GM23248 (cell line): ENCODE measurements at regions not wholly inside any gene's neighbourhood (a gene's known extent, or its start where the extent isn't known, plus 50 kb on each side); places are given as distances from the start of the nearest gene placed in this dataset.

ENCODE experiments used
- DNase-seq: peaks from one replicate; pipeline ENCODE4 v3.0.0-alpha.2; 2015
- H2AFZ ChIP-seq: fragments of 200-600 bp; sonication (generic); 2 replicates; pipeline ENCODE4 v1.6.1; 2016; ENCODE audit warnings: antibody characterized with exemption
- H3F3A ChIP-seq: fragments of 200-600 bp; sonication (generic); 2 replicates; pipeline ENCODE4 v1.6.1; 2016; ENCODE audit warnings: mild to moderate bottlenecking, antibody characterized with exemption, mixed run types; ENCODE audit not compliant: insufficient read depth
- H3K27ac ChIP-seq: fragments of 200-600 bp; sonication (generic); 2 replicates; pipeline ENCODE4 v1.5.1; 2016; ENCODE audit warnings: mild to moderate bottlenecking
- H3K27me3 ChIP-seq: fragments of 200-600 bp; sonication (generic); replicated peaks from 2 replicates; pipeline ENCODE4 v1.6.1; 2016; ENCODE audit warnings: mild to moderate bottlenecking; ENCODE audit not compliant: insufficient read depth
- H3K36me3 ChIP-seq: fragments of 200-600 bp; sonication (generic); 2 replicates; pipeline ENCODE4 v1.6.1; 2016; ENCODE audit warnings: low read depth, mild to moderate bottlenecking
- H3K4me1 ChIP-seq: fragments of 200-600 bp; sonication (generic); 2 replicates; pipeline ENCODE4 v1.6.1; 2016; ENCODE audit warnings: mild to moderate bottlenecking; ENCODE audit not compliant: insufficient read depth
- H3K4me2 ChIP-seq: fragments of 200-600 bp; sonication (generic); one replicate; pipeline ENCODE4 v1.6.1; 2016; ENCODE audit warnings: mild to moderate bottlenecking; ENCODE audit not compliant: unreplicated experiment
- H3K4me3 ChIP-seq: fragments of 200-600 bp; sonication (generic); 2 replicates; pipeline ENCODE4 v1.5.1; 2016; ENCODE audit warnings: mild to moderate bottlenecking
- H3K79me2 ChIP-seq: fragments of 200-600 bp; sonication (generic); 2 replicates; pipeline ENCODE4 v1.6.1; 2016; ENCODE audit warnings: mild to moderate bottlenecking; ENCODE audit not compliant: insufficient read depth
- H3K9ac ChIP-seq: fragments of 200-600 bp; sonication (generic); 2 replicates; pipeline ENCODE4 v1.6.1; 2016; ENCODE audit warnings: mild to moderate bottlenecking
- H3K9me2 ChIP-seq: fragments of 200-600 bp; sonication (generic); 2 replicates; pipeline ENCODE4 v1.6.1; 2016; ENCODE audit warnings: mixed run types, mild to moderate bottlenecking, moderate library complexity; ENCODE audit not compliant: insufficient read depth
- H3K9me3 ChIP-seq: fragments of 200-600 bp; sonication (generic); one replicate; pipeline ENCODE4 v1.6.1; 2017; ENCODE audit warnings: low read depth
- H4K20me1 ChIP-seq: fragments of 200-600 bp; sonication (generic); 2 replicates; pipeline ENCODE4 v1.6.0; 2016; ENCODE audit not compliant: insufficient read depth
- EZH2 ChIP-seq: fragments of 200-600 bp; sonication (generic); IDR thresholded peaks from 2 replicates; pipeline ENCODE4 v1.6.1; 2018; ENCODE audit warnings: antibody characterized with exemption, mild to moderate bottlenecking; ENCODE audit not compliant: insufficient read depth, poor library complexity, severe bottlenecking
- EZH2phosphoT487 ChIP-seq: fragments of 200-600 bp; sonication (generic); IDR thresholded peaks from 2 replicates; pipeline ENCODE4 v1.6.1; 2018; ENCODE audit warnings: antibody characterized with exemption, moderate library complexity, mild to moderate bottlenecking, low read depth; ENCODE audit not compliant: insufficient read depth
- WGBS, 2 experiments: methylation state at CpG; one replicate each; pipeline ENCODE4 v1.1.6; 2015 to 2017; ENCODE audit warnings: low lambda C conversion rate in 2 of 2, low coverage in 1 of 2; ENCODE audit errors: missing lambda C conversion rate in 2 of 2; 5-methylcytosine and 5-hydroxymethylcytosine counted together
- in situ Hi-C: fragments of 300-500 bp; cut with MboI; formaldehyde crosslinking; loops from 2 replicates; pipeline ENCODE4 v1.15.0; 2020

- TF ChIP-seq EZH2 (no peak), EZH2phosphoT487 (no peak)
- Histone ChIP-seq H3K27me3 (no peaks in the 10 kb centered on the region), H3K4me1 (no peaks in the 10 kb centered on the region), H4K20me1 (no peaks in the 10 kb centered on the region), H3K27ac (no peak overlapping the region), H3K36me3 (no peaks in the 10 kb centered on the region), H3K4me2 (no peak overlapping the region), H3F3A (no peaks in the 10 kb centered on the region), H3K4me3 (no peak overlapping the region), H3K9me2 (no peaks in the 10 kb centered on the region), H3K79me2 (no peaks in the 10 kb centered on the region), H2AFZ (no peak overlapping the region), H3K9ac (no peak overlapping the region), H3K9me3 (no peaks in the 10 kb centered on the region)
- 95 to 97% methylated on average over 5 of the region's 5 CpGs for WGBS, 2 experiments
- in situ Hi-C loops: loop anchor here (10.0 kb wide), 1 partner anchor 155 kb away; no protein-coding TSS in a partner anchor
- peak; percentile 14 for DNase-seq
These were observed 285.7 kb upstream of the TUT7 start for GRCh38 chr9:86639899-86640379.

- in situ Hi-C loops: loop anchor here (10.0 kb wide), 1 partner anchor 156 kb away; no protein-coding TSS in a partner anchor
These were observed 285.1 kb upstream of the TUT7 start for GRCh38 chr9:86639287-86639686.

GRCh38 chr9:86638109-86638508 lies 283.9 kb upstream of the TUT7 start:
- 93 to 96% methylated on average over 1 of the region's 1 CpG for WGBS, 2 experiments
- Histone ChIP-seq H3K4me3 (no peak overlapping the region), H4K20me1 (no peaks in the 10 kb centered on the region), H3K4me1 (no peaks in the 10 kb centered on the region), H3K9me2 (no peaks in the 10 kb centered on the region), H3F3A (no peaks in the 10 kb centered on the region), H2AFZ (no peak overlapping the region), H3K36me3 (no peaks in the 10 kb centered on the region), H3K9ac (no peak overlapping the region), H3K79me2 (no peaks in the 10 kb centered on the region), H3K4me2 (no peak overlapping the region), H3K27me3 (no peaks in the 10 kb centered on the region), H3K9me3 (no peaks in the 10 kb centered on the region), H3K27ac (no peak overlapping the region)
- TF ChIP-seq EZH2phosphoT487 (no peak), EZH2 (no peak)
- no peak for DNase-seq
- in situ Hi-C loops: loop anchor here (10.0 kb wide), 1 partner anchor 157 kb away; no protein-coding TSS in a partner anchor

More at GRCh38 chr9:86639287-86639686, 285.1 kb upstream of the TUT7 start:
- H3K79me2 ChIP-seq: no peaks in the 10 kb centered on the region
- DNase-seq: no peak
- no peak overlapping the region for H3K4me2 ChIP-seq
- H2AFZ ChIP-seq: no peak overlapping the region
- H3K9ac ChIP-seq: no peak overlapping the region
- WGBS, 2 experiments: 94 to 97% methylated on average over 2 of the region's 2 CpGs
- no peaks in the 10 kb centered on the region for H3K9me3 ChIP-seq
- H3F3A ChIP-seq: no peaks in the 10 kb centered on the region
- TF ChIP-seq EZH2phosphoT487: no peak
- no peak for TF ChIP-seq EZH2
- H3K9me2 ChIP-seq: no peaks in the 10 kb centered on the region
- H3K36me3 ChIP-seq: no peaks in the 10 kb centered on the region
- no peak overlapping the region for H3K27ac ChIP-seq
- no peaks in the 10 kb centered on the region for H3K27me3 ChIP-seq
- H3K4me1 ChIP-seq: no peaks in the 10 kb centered on the region
- H4K20me1 ChIP-seq: no peaks in the 10 kb centered on the region
- no peak overlapping the region for H3K4me3 ChIP-seq

DNA sequence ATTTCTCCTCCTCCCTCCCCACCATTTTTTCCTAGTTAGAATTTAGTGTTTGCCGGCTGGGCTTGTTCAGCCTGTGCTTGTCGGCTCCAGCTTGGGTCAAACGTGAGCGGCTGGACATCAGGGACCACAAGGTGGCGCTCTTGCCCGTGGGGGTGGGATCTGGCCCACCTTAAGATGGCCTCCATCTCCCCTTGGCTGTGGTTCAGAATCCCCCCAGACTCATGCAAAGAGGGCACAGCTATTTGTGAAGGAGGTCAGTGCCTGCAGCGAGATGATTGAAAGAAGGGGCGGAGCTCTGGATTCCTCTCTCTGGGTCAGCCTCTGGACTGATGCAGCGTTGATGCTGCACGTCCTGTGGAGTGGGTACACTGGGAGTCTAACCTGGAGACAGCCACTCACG lies 283.3 kb upstream of the TUT7 start:
- no peaks in the 10 kb centered on the region for H3K36me3 ChIP-seq
- DNase-seq: peak; percentile 43
- H3K9me3 ChIP-seq: no peaks in the 10 kb centered on the region
- no peak overlapping the region for H2AFZ ChIP-seq
- no peak overlapping the region for H3K27ac ChIP-seq
- WGBS, 2 experiments: 62 to 65% methylated on average over 11 of the region's 11 CpGs
- H3K9me2 ChIP-seq: no peaks in the 10 kb centered on the region
- H3K79me2 ChIP-seq: no peaks in the 10 kb centered on the region
- H3K4me2 ChIP-seq: no peak overlapping the region
- in situ Hi-C loops: loop anchor here (10.0 kb wide), 1 partner anchor 157 kb away; no protein-coding TSS in a partner anchor
- H3F3A ChIP-seq: no peaks in the 10 kb centered on the region
- H3K4me1 ChIP-seq: no peaks in the 10 kb centered on the region
- no peaks in the 10 kb centered on the region for H3K27me3 ChIP-seq
- TF ChIP-seq EZH2 (no peak), EZH2phosphoT487 (no peak)
- H4K20me1 ChIP-seq: no peaks in the 10 kb centered on the region
- no peak overlapping the region for H3K9ac ChIP-seq
- H3K4me3 ChIP-seq: no peak overlapping the region
